HG02642 (cell line): ENCODE measurements at regions not wholly inside any gene's neighbourhood (a gene's known extent, or its start where the extent isn't known, plus 50 kb on each side); places are given as distances from the start of the nearest gene placed in this dataset.
A peak's percentile ranks its signal among the peaks of the same experiment; 100 is the strongest.

Experiments used
- ATAC-seq: cut with Tn5 transposase; IDR thresholded peaks from one replicate; pipeline ENCODE4 v1.9.1; 2021; ENCODE audit warnings: mild to moderate bottlenecking; ENCODE audit not compliant: unreplicated experiment, poor library complexity

DNA sequence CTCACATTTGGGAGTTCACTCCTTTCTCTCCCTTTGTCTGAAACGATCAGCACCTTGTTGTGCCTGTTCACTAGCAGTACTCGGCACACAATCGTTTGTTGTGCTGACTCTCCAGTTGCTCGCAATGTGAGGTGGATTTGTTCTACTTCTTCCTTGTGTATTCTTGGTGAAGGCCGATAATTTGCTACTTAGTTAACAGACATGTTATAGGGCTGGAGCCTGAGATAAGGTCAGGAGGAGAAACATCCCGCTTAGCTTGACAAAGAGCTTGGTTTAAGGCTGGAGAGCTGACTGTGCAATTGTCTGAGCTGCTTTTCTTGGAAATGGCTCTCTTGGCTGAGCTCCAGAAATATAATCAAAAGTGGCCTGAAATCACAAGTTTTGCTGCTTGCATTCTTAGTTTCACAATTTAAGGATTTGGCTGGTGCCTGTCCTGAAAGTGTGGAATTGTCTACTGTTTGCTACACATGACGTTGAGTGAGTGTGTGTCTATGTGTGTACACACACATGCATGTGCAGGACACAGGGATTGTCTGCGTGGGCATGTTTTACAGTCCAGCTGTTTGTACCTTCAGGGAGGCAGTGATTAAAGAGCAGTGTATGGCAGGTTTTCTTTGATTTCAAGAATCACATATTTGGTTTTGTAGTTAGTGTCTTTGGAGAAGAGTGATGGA, 77.7 kb downstream of the ARF6 start:
- ATAC-seq = peak; percentile 12

GRCh38 chr14:49971156-49972130, 78.6 kb downstream of the ARF6 start:
- ATAC-seq = peak; percentile 91

- no peak for ATAC-seq
Measured at GRCh38 chr14:49972131-49972671, 79.3 kb downstream of the ARF6 start.

DNA sequence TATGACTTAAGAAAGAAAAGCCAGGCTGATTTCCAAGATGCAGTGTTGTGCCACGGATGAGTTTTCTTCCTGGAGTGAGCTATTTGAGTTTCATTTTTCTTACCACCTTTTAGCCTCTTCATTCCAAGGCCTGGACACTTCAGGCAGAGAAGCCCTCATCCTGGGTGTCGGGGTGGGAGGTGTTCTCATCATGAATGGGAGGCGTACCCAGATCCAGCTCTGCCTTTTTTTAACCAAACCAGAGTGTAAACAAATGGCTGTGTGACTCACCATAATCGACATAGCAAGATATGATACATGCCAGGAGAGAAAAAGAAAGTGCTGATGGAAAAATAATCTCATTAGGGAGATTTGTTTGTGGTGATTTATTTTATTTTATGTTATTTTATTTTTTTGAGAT, 79.9 kb downstream of the ARF6 start:
- no peak for ATAC-seq

DNA sequence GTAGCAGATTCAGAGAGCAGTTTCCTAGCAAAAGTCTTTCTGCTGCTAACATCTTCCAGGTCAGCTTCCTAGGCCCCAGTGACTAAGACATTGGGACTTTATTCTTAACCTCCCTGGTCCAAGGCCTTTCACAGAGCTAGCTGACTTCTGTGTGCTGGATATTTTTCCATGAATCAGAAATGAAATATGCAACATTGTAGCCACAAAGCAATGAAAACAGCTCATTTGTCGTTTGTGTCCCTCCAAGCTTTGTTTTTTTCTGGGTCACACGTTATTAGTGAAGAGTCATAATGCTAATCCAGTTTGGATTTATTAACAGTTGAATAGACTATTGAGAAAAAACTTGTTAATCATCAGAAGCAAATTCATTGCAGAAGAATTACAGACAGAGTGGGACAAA, 82.4 kb downstream of the ARF6 start:
- no peak for ATAC-seq

DNA sequence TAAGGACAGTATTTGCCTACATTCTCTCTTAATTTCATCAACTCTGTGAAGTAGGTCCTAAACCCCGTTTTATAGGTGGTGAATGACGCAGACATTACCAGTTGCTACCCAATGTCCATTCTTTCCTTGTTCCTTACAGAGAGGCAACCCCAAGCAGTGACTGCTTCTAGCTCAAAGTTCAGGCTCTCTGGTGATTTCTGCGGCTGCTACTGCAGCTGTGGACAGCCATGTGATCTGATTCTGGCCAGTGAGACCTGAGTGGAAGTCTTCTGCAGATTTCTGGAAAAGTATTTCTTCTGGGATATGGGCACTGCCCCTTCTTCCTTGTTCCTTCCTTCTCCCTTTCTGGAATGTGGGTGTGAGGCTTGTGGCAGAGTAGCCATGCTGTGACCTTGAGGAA, 82.9 kb downstream of the ARF6 start:
- ATAC-seq = no peak

DNA sequence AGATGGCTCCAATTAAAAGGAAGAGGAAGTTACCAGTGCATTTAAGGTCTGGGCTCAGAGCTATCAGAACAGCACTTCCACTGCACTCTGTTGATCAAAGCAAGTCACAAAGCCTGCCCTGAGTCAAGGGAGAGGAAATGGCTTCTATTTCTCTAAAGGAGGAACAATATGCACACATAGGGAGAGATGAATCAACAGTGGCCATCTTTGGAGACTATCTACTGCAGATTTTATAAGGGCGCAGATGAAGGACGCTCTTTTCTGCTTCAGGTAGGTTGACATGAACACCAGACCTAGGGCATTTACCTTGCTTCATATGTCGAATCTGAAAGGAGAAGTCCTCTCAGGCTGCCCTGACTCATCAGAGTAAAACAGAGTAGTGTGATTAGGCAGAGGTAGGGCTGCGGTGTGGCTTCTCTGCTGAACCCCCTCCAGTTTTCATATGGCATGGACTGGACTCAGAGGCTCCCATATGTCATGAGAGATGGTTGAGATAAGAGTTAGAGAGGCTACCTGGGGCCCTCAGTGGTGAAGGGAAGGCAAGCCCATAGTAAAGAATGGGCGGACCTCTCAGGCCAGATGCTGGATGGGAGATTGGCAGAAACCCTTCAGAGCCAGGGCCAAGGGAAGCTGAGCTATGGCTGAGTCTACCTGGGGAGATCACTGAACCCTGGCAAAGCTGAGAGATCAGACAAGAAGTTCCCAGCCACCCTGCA, 84.4 kb downstream of the ARF6 start:
- ATAC-seq = peak; percentile 83

- no peak for ATAC-seq
Measured at GRCh38 chr14:49980027-49980426, 87.1 kb downstream of the ARF6 start.

GRCh38 chr14:49982082-49982481, 89.2 kb downstream of the ARF6 start:
- no peak for ATAC-seq

GRCh38 chr14:49982501-49982951, 89.6 kb downstream of the ARF6 start:
- no peak for ATAC-seq

- ATAC-seq = no peak
Measured at GRCh38 chr14:49984424-49984823, 91.5 kb downstream of the ARF6 start.

GRCh38 chr14:49986343-49987014, 93.6 kb downstream of the ARF6 start:
- no peak for ATAC-seq

GRCh38 chr14:49988080-49988990, 95.5 kb downstream of the ARF6 start:
- ATAC-seq = no peak

GRCh38 chr14:49989966-49990365, 97.1 kb downstream of the ARF6 start:
- ATAC-seq = no peak

GRCh38 chr14:49991491-49991890, 98.6 kb downstream of the ARF6 start:
- no peak for ATAC-seq

DNA sequence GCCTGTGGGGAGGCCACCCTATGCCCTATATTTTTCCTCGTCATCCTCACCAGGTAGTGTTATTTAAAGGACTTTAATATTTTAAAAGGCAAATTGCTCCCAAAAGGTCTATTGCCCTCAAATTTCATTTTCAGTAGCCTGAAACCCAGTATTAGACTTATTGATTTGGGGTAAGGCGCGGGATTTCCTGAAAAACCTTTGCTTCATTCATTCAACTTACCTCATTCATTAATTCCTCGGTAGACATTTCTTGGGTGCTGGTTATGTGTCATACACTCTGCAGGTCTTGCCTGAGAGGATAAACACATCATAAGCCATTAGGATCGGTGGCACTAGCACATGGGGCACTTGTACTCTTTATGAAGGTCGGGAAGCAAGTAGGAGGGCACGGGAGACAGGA, 99.2 kb downstream of the ARF6 start:
- ATAC-seq = no peak

DNA sequence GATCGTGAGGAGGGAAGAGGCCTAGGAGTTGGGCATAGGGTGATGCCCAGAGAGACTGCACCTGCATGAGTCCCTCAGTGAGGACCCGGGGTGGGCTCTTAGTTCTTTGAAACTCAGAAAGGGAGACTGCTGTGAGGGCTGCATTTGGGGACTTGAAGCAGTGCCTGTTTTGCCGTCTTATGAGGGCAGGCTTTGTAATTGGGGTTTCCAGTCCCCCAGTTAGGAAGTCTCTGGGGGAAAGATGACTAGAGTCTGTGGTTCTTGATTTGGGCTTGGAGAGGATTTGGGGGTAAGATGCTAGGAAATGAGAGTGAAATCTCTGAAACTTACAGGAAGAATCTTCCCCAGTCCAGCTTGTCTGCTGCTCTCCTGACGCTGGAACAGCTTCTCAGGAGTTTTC, 99.6 kb downstream of the ARF6 start:
- peak; percentile 5 for ATAC-seq

DNA sequence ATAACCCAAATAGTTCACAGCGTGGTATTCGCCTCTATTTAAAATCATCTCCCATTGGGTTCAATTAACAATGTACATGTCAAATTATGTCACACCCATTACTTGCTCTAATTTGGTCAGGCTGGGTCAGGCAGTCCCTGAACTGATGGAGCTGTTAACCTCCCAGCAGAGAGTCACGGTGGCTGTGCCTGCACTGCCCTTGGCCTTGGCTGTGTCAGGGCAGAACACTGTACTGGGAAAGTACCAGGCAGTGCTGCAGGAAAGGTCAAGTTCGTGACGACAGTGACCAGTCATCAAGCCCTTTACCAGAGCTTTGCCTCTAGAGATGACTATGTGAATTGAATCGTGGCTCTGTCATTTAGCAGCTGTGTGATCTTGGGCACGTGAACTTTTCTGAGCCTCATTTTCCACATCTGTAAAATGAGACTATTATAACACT, 100.0 kb downstream of the ARF6 start:
- peak; percentile 95 for ATAC-seq

GRCh38 chr14:49993565-49993964, 100.7 kb downstream of the ARF6 start:
- no peak for ATAC-seq
